SK-N-SH (cell line): ENCODE measurements at regions not wholly inside any gene's neighbourhood (a gene's known extent, or its start where the extent isn't known, plus 50 kb on each side); places are given as distances from the start of the nearest gene placed in this dataset.

ENCODE experiments used
- CTCF ChIA-PET: fragments of 300-600, 350-600 bp; formaldehyde crosslinking; extraction: SDS; loops from one replicate; lab custom pipeline; 2021; lab: Yijun Ruan, JAX
- POLR2A ChIA-PET: fragments of 350-600 bp; sonication (Branson Sonifier 250); formaldehyde crosslinking; extraction: SDS; loops from one replicate; lab custom pipeline; 2020; ENCODE audit warnings: antibody characterized with exemption, inconsistent platforms; lab: Yijun Ruan, JAX
- DNase-seq: peaks from one replicate; pipeline ENCODE4 v3.0.0; 2012
- H2AFZ ChIP-seq: fragments of 200-600 bp; sonication (generic); 2 replicates; pipeline ENCODE4 v1.8.1; 2016; ENCODE audit warnings: antibody characterized with exemption, mild to moderate bottlenecking, low read depth
- H3F3A ChIP-seq: fragments of 200-600 bp; sonication (generic); replicated peaks from 2 replicates; pipeline ENCODE3; 2016; ENCODE audit warnings: antibody characterized with exemption, mild to moderate bottlenecking; ENCODE audit not compliant: insufficient read depth
- H3K27ac ChIP-seq, 2 experiments: fragments of 200-500 bp in 1 of 2; fragments of 200-600 bp in 1 of 2; sonication (Bioruptor generic) in 1 of 2; sonication (generic), shearing (Covaris generic) in 1 of 2; 2 replicates each; pipeline versions ENCODE4 v1.5.1 to v1.6.1; 2014 to 2016; ENCODE audit warnings: low read depth in 2 of 2, inconsistent platforms in 1 of 2, low read length in 1 of 2, mild to moderate bottlenecking in 1 of 2, mixed read lengths in 1 of 2
- H3K27me3 ChIP-seq: fragments of 200-600 bp; sonication (generic), shearing (Covaris generic); 2 replicates; pipeline ENCODE4 v1.6.1; 2016; ENCODE audit warnings: mixed run types; ENCODE audit not compliant: insufficient read depth
- H3K36me3 ChIP-seq, 2 experiments: fragments of 200-500 bp in 1 of 2; fragments of 200-600 bp in 1 of 2; sonication (Bioruptor generic) in 1 of 2; sonication (generic) in 1 of 2; replicated peaks in 1 of 2; 2 replicates each; pipeline versions ENCODE3 to v1.5.1; 2014 to 2016; ENCODE audit warnings: low read length in 1 of 2, mild to moderate bottlenecking in 1 of 2; ENCODE audit not compliant: insufficient read depth in 2 of 2, control insufficient read depth in 1 of 2
- H3K4me1 ChIP-seq, 2 experiments: fragments of 200-500 bp in 1 of 2; fragments of 200-600 bp in 1 of 2; sonication (Bioruptor generic) in 1 of 2; sonication (generic), shearing (Covaris generic) in 1 of 2; 2 replicates each; pipeline versions ENCODE4 v1.5.1 to v1.6.1; 2014 to 2016; ENCODE audit warnings: low read depth in 1 of 2, low read length in 1 of 2, mixed run types in 1 of 2; ENCODE audit not compliant: insufficient read depth in 2 of 2, control insufficient read depth in 1 of 2
- H3K4me2 ChIP-seq: fragments of 200-600 bp; sonication (generic), shearing (Covaris generic); 2 replicates; pipeline ENCODE4 v1.6.1; 2017; ENCODE audit warnings: mixed run types
- H3K4me3 ChIP-seq, 2 experiments: fragments of 200-500 bp in 1 of 2; fragments of 200-600 bp in 1 of 2; sonication (Bioruptor generic) in 1 of 2; sonication (generic), shearing (Covaris generic) in 1 of 2; 2 replicates each; pipeline versions ENCODE4 v1.5.1 to v1.8.1; 2014 to 2016; ENCODE audit warnings: low read depth in 2 of 2, inconsistent platforms in 1 of 2, low read length in 1 of 2, mild to moderate bottlenecking in 1 of 2, mixed read lengths in 1 of 2, moderate library complexity in 1 of 2
- H3K79me2 ChIP-seq: fragments of 200-600 bp; sonication (generic); 2 replicates; pipeline ENCODE4 v1.8.1; 2017; ENCODE audit warnings: mild to moderate bottlenecking; ENCODE audit not compliant: insufficient read depth
- H3K9ac ChIP-seq: fragments of 200-600 bp; sonication (generic); 2 replicates; pipeline ENCODE4 v1.6.1; 2017; ENCODE audit warnings: mixed run types
- H3K9me2 ChIP-seq: fragments of 200-600 bp; sonication (generic); 2 replicates; pipeline ENCODE4 v1.6.1; 2017; ENCODE audit warnings: mixed run types
- H3K9me3 ChIP-seq: fragments of 200-600 bp; sonication (generic); 2 replicates; pipeline ENCODE4 v1.6.1; 2017; ENCODE audit warnings: mixed run types, mild to moderate bottlenecking, moderate library complexity
- H4K20me1 ChIP-seq: fragments of 200-600 bp; sonication (generic); 2 replicates; pipeline ENCODE4 v1.6.1; 2017; ENCODE audit warnings: mild to moderate bottlenecking, mixed run types; ENCODE audit not compliant: insufficient read depth
- CTCF ChIP-seq: fragments of 200-600 bp; sonication (generic); IDR thresholded peaks from 2 replicates; pipeline ENCODE4 v1.6.1; 2017; ENCODE audit warnings: antibody characterized with exemption, mild to moderate bottlenecking, moderate library complexity
- ELF1 ChIP-seq: IDR thresholded peaks from 2 replicates; pipeline ENCODE4 v1.4.0; 2012
- EP300 ChIP-seq, 2 experiments: IDR thresholded peaks; 2 replicates each; pipeline versions ENCODE4 v1.4.0 to v1.6.1; 2012; ENCODE audit warnings: borderline replicate concordance in 1 of 2, low read depth in 1 of 2, low read length in 1 of 2
- FOSL2 ChIP-seq: IDR thresholded peaks from 2 replicates; pipeline ENCODE4 v1.4.0; 2012; ENCODE audit warnings: low read depth, mild to moderate bottlenecking, moderate library complexity, borderline replicate concordance
- FOXM1 ChIP-seq: IDR thresholded peaks from 2 replicates; pipeline ENCODE4 v1.4.0; 2012; ENCODE audit warnings: low read depth, mild to moderate bottlenecking
- GABPA ChIP-seq: IDR thresholded peaks from 2 replicates; pipeline ENCODE4 v1.4.0; 2012; ENCODE audit warnings: low read depth, mild to moderate bottlenecking
- IRF3 ChIP-seq: fragments of 150-350 bp; IDR thresholded peaks from 2 replicates; pipeline ENCODE4 v1.6.1; 2016; ENCODE audit warnings: mild to moderate bottlenecking, low read depth, low read length
- MAX ChIP-seq: IDR thresholded peaks from 2 replicates; pipeline ENCODE4 v1.4.0; 2012; ENCODE audit warnings: low read depth
- MXI1 ChIP-seq: IDR thresholded peaks from 2 replicates; pipeline ENCODE4 v1.6.1; 2012; ENCODE audit warnings: mild to moderate bottlenecking, low read depth, low read length, improper control_type of control experiment
- NFIC ChIP-seq: IDR thresholded peaks from 2 replicates; pipeline ENCODE4 v1.4.0; 2012; ENCODE audit warnings: borderline replicate concordance
- POLR2AphosphoS5 ChIP-seq: IDR thresholded peaks from 2 replicates; pipeline ENCODE4 v1.6.1; 2012; ENCODE audit warnings: low read depth, low read length
- RXRA ChIP-seq: IDR thresholded peaks from 2 replicates; pipeline ENCODE4 v1.4.0; 2012; ENCODE audit warnings: low read depth, mild to moderate bottlenecking, borderline replicate concordance
- SIN3A ChIP-seq: IDR thresholded peaks from 2 replicates; pipeline ENCODE4 v1.6.1; 2012; ENCODE audit warnings: low read depth, mild to moderate bottlenecking, low read length, moderate library complexity, borderline replicate concordance
- SMC3 ChIP-seq: IDR thresholded peaks from 2 replicates; pipeline ENCODE4 v1.6.1; 2012; ENCODE audit warnings: low read depth, low read length, improper control_type of control experiment
- TEAD4 ChIP-seq: IDR thresholded peaks from 2 replicates; pipeline ENCODE4 v1.4.0; 2012; ENCODE audit warnings: mild to moderate bottlenecking, borderline replicate concordance; ENCODE audit not compliant: insufficient read depth
- USF1 ChIP-seq: IDR thresholded peaks from 2 replicates; pipeline ENCODE4 v1.4.0; 2012; ENCODE audit warnings: low read depth, borderline replicate concordance
- USF2 ChIP-seq: fragments of 150-350 bp; IDR thresholded peaks from 2 replicates; pipeline ENCODE4 v1.6.1; 2017; ENCODE audit warnings: antibody characterized with exemption, low read length, low read depth, borderline replicate concordance
- YY1 ChIP-seq: IDR thresholded peaks from 2 replicates; pipeline ENCODE4 v1.4.0; 2012; ENCODE audit warnings: low read depth, mild to moderate bottlenecking
- ZBTB33 ChIP-seq: IDR thresholded peaks from 2 replicates; pipeline ENCODE4 v1.4.0; 2012; ENCODE audit warnings: low read depth, borderline replicate concordance
- WGBS: methylation state at CpG from one replicate; pipeline ENCODE4 v1.1.6; 2017; ENCODE audit warnings: low lambda C conversion rate; 5-methylcytosine and 5-hydroxymethylcytosine counted together

- H3K4me2 ChIP-seq: no peak overlapping the region
- WGBS: 60% methylated on average over 1 of the region's 8 CpGs
- H2AFZ ChIP-seq: no peak overlapping the region
- H3K27ac ChIP-seq: no peak overlapping the region
- no peak overlapping the region for H3K9ac ChIP-seq
- no peaks in the 10 kb centered on the region for H4K20me1 ChIP-seq
- CTCF ChIA-PET: interaction anchor here (1.2 kb wide), 1 partner anchor 98 kb away, joined by 3 read pairs; no protein-coding TSS in a partner anchor
- H3K9me2 ChIP-seq: no peaks in the 10 kb centered on the region
- POLR2A ChIA-PET: no interaction called here
- no peaks in the 10 kb centered on the region for H3K79me2 ChIP-seq
- H3K9me3 ChIP-seq: no peaks in the 10 kb centered on the region
- H3K36me3 ChIP-seq: no peaks in the 10 kb centered on the region
- DNase-seq: no peak
- no peak for TF ChIP-seq POLR2AphosphoS5
- TF ChIP-seq IRF3: no peak
- TF ChIP-seq SMC3: no peak
- TF ChIP-seq SIN3A: no peak
- no peak for TF ChIP-seq MXI1
- TF ChIP-seq RXRA: no peak
- TF ChIP-seq NFIC: no peak
- no peak for TF ChIP-seq FOXM1
- no peak for TF ChIP-seq USF2
- TF ChIP-seq TEAD4: no peak
- TF ChIP-seq MAX: no peak
- no peak for TF ChIP-seq CTCF
- TF ChIP-seq ELF1: no peak
- TF ChIP-seq YY1: no peak
- TF ChIP-seq GABPA: no peak
- no peak for TF ChIP-seq USF1
- TF ChIP-seq EP300 (IDR thresholded peaks at IDR 0.05; ENCODE audit: borderline replicate concordance in 1 of 2, low read depth in 1 of 2, low read length in 1 of 2): no peak
- no peak for TF ChIP-seq FOSL2
- no peak for TF ChIP-seq ZBTB33
- no peak overlapping the region for H3K4me3 ChIP-seq
- H3K27me3 ChIP-seq: no peaks in the 10 kb centered on the region
- H3K4me1 ChIP-seq: no peaks in the 10 kb centered on the region
- no peaks in the 10 kb centered on the region for H3F3A ChIP-seq
Observed at GRCh38 chr2:234386971-234387370, 109.9 kb downstream of the ARL4C start.
